Liver (tissue), 8 donors: ENCODE measurements at regions not wholly inside any gene's neighbourhood (a gene's known extent, or its start where the extent isn't known, plus 50 kb on each side); places are given as distances from the start of the nearest gene placed in this dataset.

Experiments used
- DNase-seq: peaks from one replicate; pipeline ENCODE4 v3.0.0-alpha.2; 2017; ENCODE audit warnings: low spot score
- H3K27ac ChIP-seq, 2 donors: one replicate each; pipeline ENCODE4 v1.7.0; 2013; ENCODE audit warnings: inconsistent platforms in 2 of 2, low read length in 2 of 2, control low read depth in 1 of 2, low read depth in 1 of 2, mild to moderate bottlenecking in 1 of 2
- H3K27me3 ChIP-seq, 4 donors: one replicate each; pipeline versions ENCODE4 v1.6.1 to v1.7.0; 2013; ENCODE audit warnings: low read length in 3 of 4, inconsistent platforms in 1 of 4, mild to moderate bottlenecking in 1 of 4, moderate library complexity in 1 of 4; ENCODE audit not compliant: control insufficient read depth in 4 of 4, insufficient read depth in 4 of 4
- H3K36me3 ChIP-seq, 4 donors: one replicate each; pipeline versions ENCODE4 v1.6.1 to v1.7.0; 2013; ENCODE audit warnings: low read length in 3 of 4, mild to moderate bottlenecking in 3 of 4, low read depth in 1 of 4, moderate library complexity in 1 of 4; ENCODE audit not compliant: control insufficient read depth in 4 of 4, insufficient read depth in 3 of 4
- H3K4me1 ChIP-seq, 4 donors: one replicate each; pipeline versions ENCODE4 v1.6.1 to v1.7.0; 2013; ENCODE audit warnings: low read length in 3 of 4, mild to moderate bottlenecking in 3 of 4, moderate library complexity in 1 of 4; ENCODE audit not compliant: control insufficient read depth in 4 of 4, insufficient read depth in 4 of 4
- H3K4me3 ChIP-seq, 3 donors: one replicate each; pipeline versions ENCODE4 v1.6.1 to v1.7.0; 2013; ENCODE audit warnings: low read length in 3 of 3, control low read depth in 1 of 3, low read depth in 1 of 3, mild to moderate bottlenecking in 1 of 3
- H3K9ac ChIP-seq, 2 donors: one replicate each; pipeline ENCODE4 v1.7.0; 2013; ENCODE audit warnings: low read length in 2 of 2, mild to moderate bottlenecking in 2 of 2, moderate library complexity in 2 of 2, control low read depth in 1 of 2, low read depth in 1 of 2
- H3K9me3 ChIP-seq, 4 donors: one replicate each; pipeline versions ENCODE4 v1.6.1 to v1.7.0; 2013; ENCODE audit warnings: low read length in 3 of 4; ENCODE audit not compliant: control insufficient read depth in 4 of 4
- CTCF ChIP-seq: fragments of 150-350 bp; IDR thresholded peaks from 2 replicates; pipeline ENCODE4 v1.5.1; 2017; ENCODE audit warnings: improper control_type of control experiment, low read depth, low read length; ENCODE audit not compliant: missing input control
- EGR1 ChIP-seq, 2 donors: IDR thresholded peaks; 2 replicates each; pipeline ENCODE4 v1.6.1; 2016 to 2018; ENCODE audit warnings: antibody characterized with exemption in 2 of 2, low read depth in 2 of 2
- FOXA1 ChIP-seq: IDR thresholded peaks from 2 replicates; pipeline ENCODE4 v1.6.1; 2016; ENCODE audit warnings: antibody characterized with exemption
- FOXA2 ChIP-seq: IDR thresholded peaks from 2 replicates; pipeline ENCODE4 v1.6.1; 2016; ENCODE audit warnings: antibody characterized with exemption
- GABPA ChIP-seq, 2 donors: IDR thresholded peaks in 1 of 2; conservative IDR thresholded peaks in 1 of 2; 2 replicates each; pipeline ENCODE4 v1.6.1; 2016; ENCODE audit warnings: antibody characterized with exemption in 2 of 2, mild to moderate bottlenecking in 1 of 2, moderate library complexity in 1 of 2
- HNF4A ChIP-seq, 2 donors: conservative IDR thresholded peaks; 2 replicates each; pipeline ENCODE4 v1.6.1; 2016; ENCODE audit warnings: antibody characterized with exemption in 2 of 2, mild to moderate bottlenecking in 2 of 2
- HNF4G ChIP-seq: IDR thresholded peaks from 2 replicates; pipeline ENCODE4 v1.6.1; 2016; ENCODE audit warnings: antibody characterized with exemption
- JUND ChIP-seq, 2 donors: IDR thresholded peaks; 2 replicates each; pipeline ENCODE4 v1.6.1; 2016; ENCODE audit warnings: antibody characterized with exemption in 2 of 2
- MAX ChIP-seq: IDR thresholded peaks from 2 replicates; pipeline ENCODE4 v1.6.1; 2016; ENCODE audit warnings: antibody characterized with exemption
- NR2F2 ChIP-seq: IDR thresholded peaks from 2 replicates; pipeline ENCODE4 v1.6.1; 2016; ENCODE audit warnings: antibody characterized with exemption
- RAD21 ChIP-seq, 2 donors: IDR thresholded peaks; 2 replicates each; pipeline ENCODE4 v1.6.1; 2016; ENCODE audit warnings: antibody characterized with exemption in 2 of 2, mild to moderate bottlenecking in 2 of 2
- RXRA ChIP-seq, 2 donors: IDR thresholded peaks; 2 replicates each; pipeline ENCODE4 v1.6.1; 2017 to 2018; ENCODE audit warnings: antibody characterized with exemption in 2 of 2, mild to moderate bottlenecking in 1 of 2
- SP1 ChIP-seq: IDR thresholded peaks from 2 replicates; pipeline ENCODE4 v1.6.1; 2018; ENCODE audit warnings: antibody characterized with exemption, mild to moderate bottlenecking
- TAF1 ChIP-seq: conservative IDR thresholded peaks from 2 replicates; pipeline ENCODE4 v1.6.1; 2016; ENCODE audit warnings: antibody characterized with exemption, mild to moderate bottlenecking
- YY1 ChIP-seq: IDR thresholded peaks from 2 replicates; pipeline ENCODE4 v1.6.1; 2016; ENCODE audit warnings: antibody characterized with exemption, mild to moderate bottlenecking
- ZBTB33 ChIP-seq: IDR thresholded peaks from 2 replicates; pipeline ENCODE4 v1.6.1; 2016; ENCODE audit warnings: antibody characterized with exemption
- WGBS: extraction: QIAGEN DNeasy Blood & Tissue Kit; methylation state at CpG from one replicate; pipeline ENCODE4 v1.1.7; 2013; 5-methylcytosine and 5-hydroxymethylcytosine counted together
- TF ChIP-seq, protein P1 (sequence below): IDR thresholded peaks from 2 replicates; pipeline ENCODE4 v1.6.1; 2016; ENCODE audit warnings: antibody characterized with exemption
- TF ChIP-seq, protein P2 (sequence below): IDR thresholded peaks from 2 replicates; pipeline ENCODE4 v1.6.1; 2016; ENCODE audit warnings: antibody characterized with exemption, mild to moderate bottlenecking
- donor health status: healthy.
- donor health status: healthy.
- donor health status: healthy.
- donor health status: healthy.
- donor health status: healthy.

DNA sequence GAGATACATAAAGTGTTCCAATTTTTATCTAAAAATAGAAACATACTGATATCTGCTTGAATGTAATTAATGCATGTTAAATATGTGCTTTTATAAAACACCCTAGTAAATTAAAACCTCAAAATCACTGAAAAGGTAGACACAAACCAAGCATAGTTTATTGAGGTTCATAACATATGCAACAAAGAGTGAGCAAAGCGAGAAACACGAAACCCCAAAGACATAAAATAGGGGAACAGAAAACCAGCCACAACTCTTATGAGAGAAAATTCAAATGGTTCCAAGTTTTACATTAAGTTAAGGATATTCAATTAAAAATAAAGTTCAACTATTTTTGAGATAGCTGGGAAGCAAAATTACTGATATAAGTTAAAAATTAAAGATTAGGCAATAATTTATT lies 336.4 kb upstream of the AGA start (continued):
- no peak for TF ChIP-seq RAD21 (IDR thresholded peaks at IDR 0.05)

GRCh38 chr4:177785000-177785399 lies 342.8 kb upstream of the AGA start:
- TF ChIP-seq MAX: no peak
- TF ChIP-seq CTCF: no peak
- no peak for TF ChIP-seq SP1
- no peak for TF ChIP-seq EGR1 (IDR thresholded peaks at IDR 0.05; ENCODE audit: low read depth in 2 of 2)
- TF ChIP-seq, protein P1, sequence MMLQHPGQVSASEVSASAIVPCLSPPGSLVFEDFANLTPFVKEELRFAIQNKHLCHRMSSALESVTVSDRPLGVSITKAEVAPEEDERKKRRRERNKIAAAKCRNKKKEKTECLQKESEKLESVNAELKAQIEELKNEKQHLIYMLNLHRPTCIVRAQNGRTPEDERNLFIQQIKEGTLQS: no peak
- TF ChIP-seq, protein P2, sequence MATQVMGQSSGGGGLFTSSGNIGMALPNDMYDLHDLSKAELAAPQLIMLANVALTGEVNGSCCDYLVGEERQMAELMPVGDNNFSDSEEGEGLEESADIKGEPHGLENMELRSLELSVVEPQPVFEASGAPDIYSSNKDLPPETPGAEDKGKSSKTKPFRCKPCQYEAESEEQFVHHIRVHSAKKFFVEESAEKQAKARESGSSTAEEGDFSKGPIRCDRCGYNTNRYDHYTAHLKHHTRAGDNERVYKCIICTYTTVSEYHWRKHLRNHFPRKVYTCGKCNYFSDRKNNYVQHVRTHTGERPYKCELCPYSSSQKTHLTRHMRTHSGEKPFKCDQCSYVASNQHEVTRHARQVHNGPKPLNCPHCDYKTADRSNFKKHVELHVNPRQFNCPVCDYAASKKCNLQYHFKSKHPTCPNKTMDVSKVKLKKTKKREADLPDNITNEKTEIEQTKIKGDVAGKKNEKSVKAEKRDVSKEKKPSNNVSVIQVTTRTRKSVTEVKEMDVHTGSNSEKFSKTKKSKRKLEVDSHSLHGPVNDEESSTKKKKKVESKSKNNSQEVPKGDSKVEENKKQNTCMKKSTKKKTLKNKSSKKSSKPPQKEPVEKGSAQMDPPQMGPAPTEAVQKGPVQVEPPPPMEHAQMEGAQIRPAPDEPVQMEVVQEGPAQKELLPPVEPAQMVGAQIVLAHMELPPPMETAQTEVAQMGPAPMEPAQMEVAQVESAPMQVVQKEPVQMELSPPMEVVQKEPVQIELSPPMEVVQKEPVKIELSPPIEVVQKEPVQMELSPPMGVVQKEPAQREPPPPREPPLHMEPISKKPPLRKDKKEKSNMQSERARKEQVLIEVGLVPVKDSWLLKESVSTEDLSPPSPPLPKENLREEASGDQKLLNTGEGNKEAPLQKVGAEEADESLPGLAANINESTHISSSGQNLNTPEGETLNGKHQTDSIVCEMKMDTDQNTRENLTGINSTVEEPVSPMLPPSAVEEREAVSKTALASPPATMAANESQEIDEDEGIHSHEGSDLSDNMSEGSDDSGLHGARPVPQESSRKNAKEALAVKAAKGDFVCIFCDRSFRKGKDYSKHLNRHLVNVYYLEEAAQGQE: no peak
- no peak for TF ChIP-seq TAF1
- no peak for TF ChIP-seq YY1
- TF ChIP-seq FOXA2: no peak
- no peak for TF ChIP-seq RXRA (IDR thresholded peaks at IDR 0.05)
- TF ChIP-seq NR2F2: no peak
- TF ChIP-seq HNF4A (conservative IDR thresholded peaks at IDR 0.05): no peak
- no peak for TF ChIP-seq FOXA1
- TF ChIP-seq JUND (IDR thresholded peaks at IDR 0.05): no peak
- Histone ChIP-seq H3K27ac (no peak overlapping the region), H3K36me3 (no peaks in the 10 kb centered on the region), H3K9ac (no peak overlapping the region), H3K4me1 (no peaks in the 10 kb centered on the region), H3K4me3 (no peak overlapping the region), H3K9me3 (peaks cover 0 to 3% (median 0%) of the 10 kb centered on the region in 4 donors), H3K27me3 (no peaks in the 10 kb centered on the region)
- WGBS: 58% methylated on average over 4 of the region's 4 CpGs
- no peak for DNase-seq

- H3K4me1 ChIP-seq: no peaks in the 10 kb centered on the region
- no peaks in the 10 kb centered on the region for H3K27me3 ChIP-seq
- 63% methylated on average over 4 of the region's 4 CpGs for WGBS
- no peak for DNase-seq
- no peaks in the 10 kb centered on the region for H3K9me3 ChIP-seq
- no peak overlapping the region for H3K27ac ChIP-seq
- H3K9ac ChIP-seq: no peak overlapping the region
- no peaks in the 10 kb centered on the region for H3K36me3 ChIP-seq
- H3K4me3 ChIP-seq: no peak overlapping the region
- no peak for TF ChIP-seq HNF4G
- no peak for TF ChIP-seq ZBTB33
- TF ChIP-seq RXRA (IDR thresholded peaks at IDR 0.05): no peak
- TF ChIP-seq FOXA1: no peak
- TF ChIP-seq GABPA (IDR thresholded peaks at IDR 0.05 in 1 of 2, conservative IDR thresholded peaks at IDR 0.05 in 1 of 2): no peak
- no peak for TF ChIP-seq TAF1
- TF ChIP-seq CTCF: no peak
- no peak for TF ChIP-seq YY1
- no peak for TF ChIP-seq EGR1 (IDR thresholded peaks at IDR 0.05; ENCODE audit: low read depth in 2 of 2)
Observed at GRCh38 chr4:177789610-177790009, 347.4 kb upstream of the AGA start.
